ENCODE measurements at regions not wholly inside any gene's neighbourhood (a gene's known extent, or its start where the extent isn't known, plus 50 kb on each side); places are given as distances from the start of the nearest gene placed in this dataset.

DNA sequence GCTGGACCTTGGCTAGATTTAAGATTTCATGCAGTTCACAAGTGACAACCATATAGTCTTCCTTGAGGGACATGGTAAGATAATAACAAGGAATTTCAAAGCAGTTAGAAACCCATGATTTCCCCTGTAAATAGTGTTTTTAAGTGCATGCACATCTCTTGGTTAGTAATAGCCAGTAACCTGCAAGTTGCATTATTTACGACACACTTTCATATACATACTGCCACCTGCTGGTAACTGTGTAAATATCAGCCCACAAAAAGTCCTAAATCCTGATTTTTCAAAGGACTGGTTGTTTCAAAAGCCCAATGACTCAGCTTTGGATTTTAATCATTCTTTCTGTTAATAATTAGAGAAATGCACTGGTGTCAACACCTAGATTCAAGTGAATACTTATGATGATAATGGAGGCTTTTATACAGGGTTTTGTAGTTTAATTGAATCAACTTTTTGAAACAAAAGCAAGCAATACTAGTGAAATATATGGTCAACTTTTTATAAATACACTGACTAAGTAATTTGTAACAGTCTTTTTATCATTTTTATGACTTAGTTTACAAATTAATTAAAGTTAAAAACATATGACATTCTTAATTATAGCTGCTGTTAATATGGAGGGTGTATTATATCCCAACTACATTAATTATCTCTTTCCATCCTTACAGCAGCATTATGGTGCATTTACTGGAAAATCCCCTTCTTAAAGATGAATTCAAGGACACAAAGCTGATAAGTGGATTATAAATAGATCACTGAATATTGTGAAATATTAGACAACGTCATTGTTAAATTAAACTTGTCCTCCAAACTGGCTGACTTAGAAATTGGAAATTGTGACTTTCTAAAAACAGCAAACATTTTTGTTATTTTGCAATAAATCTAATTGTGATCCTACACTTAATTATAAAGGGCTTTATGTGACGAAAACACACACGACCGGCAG is 367.7 kb upstream of the SEMA3D start (continued):
- TF ChIP-seq CLOCK (CRISPR knock-in tag; IDR thresholded peaks at IDR 0.05; ENCODE audit: borderline replicate concordance), result no peak

DNA sequence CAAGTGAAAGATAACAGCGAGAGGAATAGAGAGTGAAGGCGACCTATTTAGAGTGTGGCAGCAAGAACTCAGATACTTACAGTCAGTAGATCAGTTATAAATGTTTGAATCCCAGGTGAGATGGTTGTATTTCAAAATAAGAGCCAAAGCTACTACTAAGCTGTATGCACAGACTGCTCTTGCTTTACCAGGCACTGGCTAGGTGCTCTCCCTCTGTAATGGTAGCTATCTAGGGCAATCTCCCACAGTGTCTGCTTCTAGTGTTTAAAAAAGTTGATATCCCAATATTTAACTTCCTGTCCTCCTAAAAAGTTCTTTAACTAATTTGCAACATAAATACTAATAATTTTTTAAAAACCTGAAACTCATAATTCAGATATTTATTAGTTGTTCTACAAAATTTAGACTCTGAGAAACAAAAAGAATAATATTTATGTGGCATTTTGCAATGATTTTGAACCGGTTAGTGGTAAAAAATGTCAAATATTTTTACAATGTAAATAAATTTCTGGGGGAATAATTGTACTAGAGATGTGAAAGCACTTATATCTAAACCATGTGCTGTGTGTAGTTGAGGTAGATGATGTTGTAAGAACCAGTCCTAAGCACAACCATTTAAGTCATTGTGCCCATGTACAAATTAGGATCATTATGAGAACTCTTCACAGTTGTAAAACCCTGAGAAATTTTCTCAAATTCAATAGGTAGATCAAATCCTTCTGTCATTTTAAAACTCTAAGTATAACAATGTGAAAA is 349.3 kb upstream of the SEMA3D start:
- in situ Hi-C loops (cut with MboI), result no loop called here
- POLR2A ChIA-PET, result no interaction called here
- ATAC-seq, result no peak

More for the DNA sequence above, 349.3 kb upstream of the SEMA3D start:
- intact Hi-C loops (cut with micrococcal nuclease), result no loop called here
- no peak overlapping the region for H3K27ac ChIP-seq (ENCODE audit: extremely low read depth, low read depth, low read length)
- H3K9me1 ChIP-seq (ENCODE audit: control insufficient read depth, insufficient read depth, low read length), result no peaks in the 10 kb centered on the region
- TF ChIP-seq, protein P1, sequence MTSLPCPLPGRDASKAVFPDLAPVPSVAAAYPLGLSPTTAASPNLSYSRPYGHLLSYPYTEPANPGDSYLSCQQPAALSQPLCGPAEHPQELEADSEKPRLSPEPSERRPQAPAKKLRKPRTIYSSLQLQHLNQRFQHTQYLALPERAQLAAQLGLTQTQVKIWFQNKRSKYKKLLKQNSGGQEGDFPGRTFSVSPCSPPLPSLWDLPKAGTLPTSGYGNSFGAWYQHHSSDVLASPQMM (CRISPR knock-in tag; IDR thresholded peaks at IDR 0.05), result no peak
- TF ChIP-seq, protein P2, sequence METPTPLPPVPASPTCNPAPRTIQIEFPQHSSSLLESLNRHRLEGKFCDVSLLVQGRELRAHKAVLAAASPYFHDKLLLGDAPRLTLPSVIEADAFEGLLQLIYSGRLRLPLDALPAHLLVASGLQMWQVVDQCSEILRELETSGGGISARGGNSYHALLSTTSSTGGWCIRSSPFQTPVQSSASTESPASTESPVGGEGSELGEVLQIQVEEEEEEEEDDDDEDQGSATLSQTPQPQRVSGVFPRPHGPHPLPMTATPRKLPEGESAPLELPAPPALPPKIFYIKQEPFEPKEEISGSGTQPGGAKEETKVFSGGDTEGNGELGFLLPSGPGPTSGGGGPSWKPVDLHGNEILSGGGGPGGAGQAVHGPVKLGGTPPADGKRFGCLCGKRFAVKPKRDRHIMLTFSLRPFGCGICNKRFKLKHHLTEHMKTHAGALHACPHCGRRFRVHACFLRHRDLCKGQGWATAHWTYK (CRISPR knock-in tag; IDR thresholded peaks at IDR 0.05), result no peak
- TF ChIP-seq CEBPB (tag; IDR thresholded peaks at IDR 0.05) (no peak), HDAC8 (tag; IDR thresholded peaks at IDR 0.05) (no peak), ZNF431 (CRISPR knock-in tag; IDR thresholded peaks at IDR 0.05) (no peak)
- H3K79me2 ChIP-seq (ENCODE audit: control insufficient read depth, insufficient read depth, low read length), result no peaks in the 10 kb centered on the region
- H3K4me2 ChIP-seq (ENCODE audit: insufficient read depth, low read length), result no peak overlapping the region
- no peaks in the 10 kb centered on the region for H3K4me1 ChIP-seq (replicated peaks in 1 of 2; ENCODE audit: control insufficient read depth in 2 of 2, insufficient read depth in 2 of 2, low read length in 2 of 2)
- FAIRE-seq (no peak), DNase-seq (ENCODE audit: extremely low read depth in 1 of 4, low spot score in 3 of 4) (no peak)
- H3K4me3 ChIP-seq, result no peak overlapping the region
- H4K20me1 ChIP-seq (replicated peaks; ENCODE audit: control insufficient read depth, insufficient read depth, low read length), result no peaks in the 10 kb centered on the region
- no TSS peak for BruUV-seq (replicated peaks)
- 0% methylated on average over 3 of the region's 3 CpGs for WGBS (ENCODE audit: insufficient coverage, low coverage, missing lambda C conversion rate)
- CTCF ChIA-PET (ENCODE audit: low intra/inter-chr PET ratio), result no interaction called here
- H2AFZ ChIP-seq (ENCODE audit: low read depth, low read length), result no peak overlapping the region
- H3K9me3 ChIP-seq (replicated peaks; ENCODE audit: control insufficient read depth, insufficient read depth, low read depth, low read length), result no peaks in the 10 kb centered on the region
- H3K36me3 ChIP-seq (ENCODE audit: control insufficient read depth, insufficient read depth, low read length), result no peaks in the 10 kb centered on the region
- no peaks in the 10 kb centered on the region for H3K27me3 ChIP-seq (ENCODE audit: control insufficient read depth in 2 of 2, insufficient read depth in 2 of 2, low read length in 2 of 2)
- no peak overlapping the region for H3K9ac ChIP-seq (ENCODE audit: insufficient read depth in 1 of 2, low read depth in 2 of 2, low read length in 2 of 2)

Measured in K562 (cell line).